Uterus (tissue), 2 donors: ENCODE measurements at regions not wholly inside any gene's neighbourhood (a gene's known extent, or its start where the extent isn't known, plus 50 kb on each side); places are given as distances from the start of the nearest gene placed in this dataset.
"Not testable (repeated sequence)": the region's sequence is repeated elsewhere in the genome, so short reads cannot be mapped to it uniquely, and the experiment has no call there.

Source experiments
- POLR2A ChIP-seq, 2 donors: fragments of 450-650 bp; IDR thresholded peaks; one replicate each; pipeline ENCODE4 v1.6.1; 2016; ENCODE audit warnings: antibody characterized with exemption in 2 of 2, mild to moderate bottlenecking in 1 of 2, moderate library complexity in 1 of 2
- TF ChIP-seq, protein P1 (sequence below), 4 experiments: fragments of 200-600 bp in 2 of 4; fragments of 450-650 bp in 2 of 4; sonication (generic) in 2 of 4; IDR thresholded peaks; one replicate each; pipeline ENCODE4 v1.5.1; 2016 to 2019; ENCODE audit warnings: antibody characterized with exemption in 4 of 4, mild to moderate bottlenecking in 2 of 4, moderate library complexity in 1 of 4

DNA sequence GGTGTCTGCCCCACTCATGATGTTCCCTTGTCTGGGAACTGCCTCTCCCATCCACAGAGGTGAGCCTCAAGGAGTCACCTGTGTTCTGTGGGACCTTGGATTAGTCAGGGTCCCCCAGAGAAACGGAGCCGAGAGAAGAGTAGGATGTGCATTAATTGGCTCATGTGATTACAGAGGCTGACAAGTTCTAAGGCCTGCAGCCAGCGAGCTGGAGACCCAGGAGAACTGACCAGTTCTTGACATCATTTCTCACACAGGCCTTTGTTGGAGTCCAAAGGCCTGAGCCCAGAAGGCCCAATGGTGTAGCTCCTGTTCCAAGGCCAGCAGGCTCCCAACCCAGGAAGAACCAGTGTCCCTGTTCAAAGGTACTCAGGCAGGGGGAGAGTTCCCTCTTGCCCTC is 186.6 kb downstream of the BCL2L11 start:
- TF ChIP-seq, protein P1, sequence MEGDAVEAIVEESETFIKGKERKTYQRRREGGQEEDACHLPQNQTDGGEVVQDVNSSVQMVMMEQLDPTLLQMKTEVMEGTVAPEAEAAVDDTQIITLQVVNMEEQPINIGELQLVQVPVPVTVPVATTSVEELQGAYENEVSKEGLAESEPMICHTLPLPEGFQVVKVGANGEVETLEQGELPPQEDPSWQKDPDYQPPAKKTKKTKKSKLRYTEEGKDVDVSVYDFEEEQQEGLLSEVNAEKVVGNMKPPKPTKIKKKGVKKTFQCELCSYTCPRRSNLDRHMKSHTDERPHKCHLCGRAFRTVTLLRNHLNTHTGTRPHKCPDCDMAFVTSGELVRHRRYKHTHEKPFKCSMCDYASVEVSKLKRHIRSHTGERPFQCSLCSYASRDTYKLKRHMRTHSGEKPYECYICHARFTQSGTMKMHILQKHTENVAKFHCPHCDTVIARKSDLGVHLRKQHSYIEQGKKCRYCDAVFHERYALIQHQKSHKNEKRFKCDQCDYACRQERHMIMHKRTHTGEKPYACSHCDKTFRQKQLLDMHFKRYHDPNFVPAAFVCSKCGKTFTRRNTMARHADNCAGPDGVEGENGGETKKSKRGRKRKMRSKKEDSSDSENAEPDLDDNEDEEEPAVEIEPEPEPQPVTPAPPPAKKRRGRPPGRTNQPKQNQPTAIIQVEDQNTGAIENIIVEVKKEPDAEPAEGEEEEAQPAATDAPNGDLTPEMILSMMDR (IDR thresholded peaks at IDR 0.05): not testable (repeated sequence)
- TF ChIP-seq POLR2A (IDR thresholded peaks at IDR 0.05): not testable (repeated sequence)
